ENCODE measurements at regions not wholly inside any gene's neighbourhood (a gene's known extent, or its start where the extent isn't known, plus 50 kb on each side); places are given as distances from the start of the nearest gene placed in this dataset.

DNA sequence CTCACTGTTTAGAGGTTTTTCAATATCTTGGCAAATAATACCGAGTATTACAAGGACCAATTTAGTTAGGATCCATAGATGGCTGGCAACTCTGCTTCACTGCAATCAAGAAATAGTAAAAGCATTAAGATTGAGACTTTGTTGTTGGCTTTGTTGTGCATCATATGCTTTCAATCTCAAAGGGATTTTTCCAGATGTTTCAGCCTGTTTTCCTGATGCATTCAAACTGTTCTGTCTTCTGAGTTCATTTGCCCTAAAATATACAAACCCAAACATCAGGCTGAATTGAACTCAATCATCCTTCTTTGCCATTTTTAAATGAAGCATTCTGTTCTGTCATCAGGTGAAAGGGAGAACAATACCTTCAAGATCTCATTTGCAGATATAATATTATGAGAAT lies 248.7 kb downstream of the TTLL7 start:
- TF ChIP-seq, protein P1, sequence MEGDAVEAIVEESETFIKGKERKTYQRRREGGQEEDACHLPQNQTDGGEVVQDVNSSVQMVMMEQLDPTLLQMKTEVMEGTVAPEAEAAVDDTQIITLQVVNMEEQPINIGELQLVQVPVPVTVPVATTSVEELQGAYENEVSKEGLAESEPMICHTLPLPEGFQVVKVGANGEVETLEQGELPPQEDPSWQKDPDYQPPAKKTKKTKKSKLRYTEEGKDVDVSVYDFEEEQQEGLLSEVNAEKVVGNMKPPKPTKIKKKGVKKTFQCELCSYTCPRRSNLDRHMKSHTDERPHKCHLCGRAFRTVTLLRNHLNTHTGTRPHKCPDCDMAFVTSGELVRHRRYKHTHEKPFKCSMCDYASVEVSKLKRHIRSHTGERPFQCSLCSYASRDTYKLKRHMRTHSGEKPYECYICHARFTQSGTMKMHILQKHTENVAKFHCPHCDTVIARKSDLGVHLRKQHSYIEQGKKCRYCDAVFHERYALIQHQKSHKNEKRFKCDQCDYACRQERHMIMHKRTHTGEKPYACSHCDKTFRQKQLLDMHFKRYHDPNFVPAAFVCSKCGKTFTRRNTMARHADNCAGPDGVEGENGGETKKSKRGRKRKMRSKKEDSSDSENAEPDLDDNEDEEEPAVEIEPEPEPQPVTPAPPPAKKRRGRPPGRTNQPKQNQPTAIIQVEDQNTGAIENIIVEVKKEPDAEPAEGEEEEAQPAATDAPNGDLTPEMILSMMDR (IDR thresholded peaks at IDR 0.05) = no peak
- no peak for TF ChIP-seq POLR2A (IDR thresholded peaks at IDR 0.05)
